A549 (cell line): ENCODE measurements at regions not wholly inside any gene's neighbourhood (a gene's known extent, or its start where the extent isn't known, plus 50 kb on each side); places are given as distances from the start of the nearest gene placed in this dataset.

Experiments used
- HMGXB4 ChIP-seq: fragments of 250-450 bp; sonication (Bioruptor Pico); IDR thresholded peaks from 2 replicates; pipeline ENCODE4 v1.5.0; 2021; ENCODE audit warnings: mild to moderate bottlenecking, moderate library complexity, borderline replicate concordance
- KDM1A ChIP-seq: fragments of 200-600 bp; sonication (generic); IDR thresholded peaks from 2 replicates; pipeline ENCODE4 v1.6.1; 2016; ENCODE audit warnings: low read depth, mild to moderate bottlenecking
- KDM5A ChIP-seq: fragments of 200-600 bp; sonication (generic); IDR thresholded peaks from 2 replicates; pipeline ENCODE4 v1.6.1; 2016; ENCODE audit warnings: antibody characterized with exemption, mild to moderate bottlenecking
- RAD21 ChIP-seq, 2 experiments: fragments of >200 bp in 1 of 2; sonication (Bioruptor Twin) in 1 of 2; formaldehyde crosslinking in 1 of 2; IDR thresholded peaks in 1 of 2; conservative IDR thresholded peaks in 1 of 2; 2 replicates in 1 of 2; 3 replicates in 1 of 2; pipeline ENCODE4 v1.6.1; 2012 to 2018; ENCODE audit warnings: inconsistent platforms in 1 of 2

- no peak for TF ChIP-seq KDM5A
- no peak for TF ChIP-seq HMGXB4
- no peak for TF ChIP-seq RAD21 (conservative IDR thresholded peaks at IDR 0.05 in 1 of 2, IDR thresholded peaks at IDR 0.05 in 1 of 2)
- no peak for TF ChIP-seq KDM1A
Measured at GRCh38 chr1:182280504-182280900, 111.1 kb downstream of the GLUL start.
